Skin of body (tissue), 1 donor: ENCODE measurements at regions not wholly inside any gene's neighbourhood (a gene's known extent, or its start where the extent isn't known, plus 50 kb on each side); places are given as distances from the start of the nearest gene placed in this dataset.
"Not testable (repeated sequence)": the region's sequence is repeated elsewhere in the genome, so short reads cannot be mapped to it uniquely, and the experiment has no call there.

ENCODE experiments used
- DNase-seq: peaks from one replicate; lab custom pipeline; 2025; lab: John Stamatoyannopoulos, UW

DNA sequence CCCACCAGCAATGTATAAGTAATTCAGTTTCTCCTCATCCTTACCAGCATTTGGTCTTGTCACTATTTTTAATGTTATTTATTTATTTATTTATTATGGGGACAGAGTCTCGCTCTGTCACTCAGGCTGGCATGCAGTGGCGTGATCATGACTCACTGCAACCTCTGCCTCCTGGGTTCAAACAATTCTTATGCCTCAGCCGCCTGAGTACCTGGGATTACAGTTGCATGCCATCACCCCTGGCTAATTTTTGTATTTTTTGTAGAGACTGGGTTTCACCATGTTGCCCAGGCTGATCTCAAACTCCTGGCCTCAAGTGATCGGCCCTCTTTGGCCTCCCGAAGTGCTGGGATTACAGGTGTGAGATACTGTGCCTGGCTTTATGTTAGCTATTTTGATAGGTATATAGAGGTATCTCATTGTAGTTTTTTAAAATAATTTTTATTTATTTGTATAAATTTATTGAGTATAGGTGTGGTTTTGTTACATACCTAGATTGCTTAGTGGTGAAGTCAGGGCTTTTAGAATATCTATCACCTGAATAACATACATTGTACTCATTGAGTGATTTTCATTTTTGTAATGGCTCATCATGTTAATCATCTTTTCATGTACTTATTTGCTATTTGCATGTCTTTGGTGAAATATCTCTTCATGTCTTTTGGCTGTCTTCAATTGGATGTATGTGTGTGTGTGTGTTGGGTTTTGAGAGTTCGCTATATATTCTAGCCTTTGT, 53.3 kb downstream of the TANC2 start:
- DNase-seq: no peak

DNA sequence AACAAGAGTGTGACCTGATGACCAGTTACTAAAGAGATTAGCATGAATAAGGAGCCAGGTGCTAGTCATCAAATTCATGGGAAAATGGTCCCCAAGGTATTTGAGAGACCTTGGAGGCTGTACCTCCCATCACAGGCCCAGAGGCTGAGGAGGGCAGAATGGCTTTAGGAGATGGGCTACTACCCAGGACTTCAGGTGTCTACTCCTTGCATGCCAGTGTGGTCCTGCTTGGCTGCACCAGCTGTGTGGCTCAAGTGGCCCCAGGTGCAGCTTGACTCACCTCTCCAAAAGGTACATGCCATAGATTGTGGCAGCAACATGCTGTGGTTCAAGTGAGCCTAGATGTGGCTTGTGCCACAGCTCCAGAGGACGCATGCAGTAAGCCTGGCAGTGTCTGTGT, 56.5 kb downstream of the TANC2 start:
- no peak for DNase-seq

DNA sequence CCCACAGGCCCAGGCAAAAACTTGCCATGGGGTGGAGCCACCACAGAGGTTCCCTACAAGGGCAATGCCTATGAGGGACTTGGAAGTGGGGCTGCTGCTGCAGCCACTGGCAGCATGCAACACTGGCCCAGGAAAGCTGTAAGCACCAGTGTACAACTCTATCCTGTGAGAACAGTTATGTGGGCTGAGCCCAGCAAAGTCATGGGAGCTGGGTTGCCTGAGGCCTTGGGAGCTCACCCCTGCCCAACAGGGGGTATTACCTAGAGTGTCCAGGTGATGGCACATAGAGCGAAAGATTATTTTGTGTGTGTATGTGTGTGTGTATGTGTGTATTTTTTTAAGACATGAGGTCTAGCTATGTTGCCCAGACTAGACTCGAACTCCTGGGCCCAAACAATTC, 57.0 kb downstream of the TANC2 start:
- DNase-seq: no peak

DNA sequence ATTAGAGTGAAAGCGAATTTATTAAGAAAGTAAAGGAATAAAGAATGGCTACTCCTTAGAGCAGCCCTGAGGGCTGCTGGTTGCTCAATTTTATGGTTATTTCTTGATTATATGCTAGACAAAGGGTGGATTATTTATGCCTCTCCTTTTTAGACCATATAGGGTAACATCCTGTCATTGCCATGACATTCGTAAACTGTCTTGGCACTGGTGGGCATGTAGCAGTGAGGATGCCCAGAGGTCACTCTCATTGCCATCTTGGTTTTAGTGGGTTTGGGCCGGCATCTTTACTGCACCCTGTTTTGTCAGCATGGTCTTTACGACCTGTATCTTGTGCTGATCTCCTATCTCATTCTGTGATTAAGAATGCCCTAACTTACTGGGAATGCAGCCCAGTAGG, 58.2 kb downstream of the TANC2 start:
- no peak for DNase-seq

DNA sequence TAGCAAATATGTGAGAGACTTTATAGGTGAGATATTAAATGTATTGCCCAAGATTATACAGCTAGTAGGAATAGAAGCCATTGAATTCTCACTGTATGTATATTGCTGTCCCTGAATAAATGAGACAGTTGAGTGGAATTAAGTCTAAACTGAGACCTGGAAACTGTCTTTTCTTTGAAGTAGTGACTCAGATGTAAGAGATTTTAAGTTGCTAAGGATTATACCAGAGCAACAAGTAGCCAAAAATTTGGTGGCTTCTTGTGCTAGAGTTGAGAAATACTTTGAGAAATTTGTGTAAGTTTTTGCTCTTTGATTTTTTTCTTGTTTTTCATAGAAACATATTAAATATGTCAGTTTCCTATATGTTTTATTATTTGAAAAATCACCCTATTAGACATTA, 58.7 kb downstream of the TANC2 start:
- DNase-seq: no peak

DNA sequence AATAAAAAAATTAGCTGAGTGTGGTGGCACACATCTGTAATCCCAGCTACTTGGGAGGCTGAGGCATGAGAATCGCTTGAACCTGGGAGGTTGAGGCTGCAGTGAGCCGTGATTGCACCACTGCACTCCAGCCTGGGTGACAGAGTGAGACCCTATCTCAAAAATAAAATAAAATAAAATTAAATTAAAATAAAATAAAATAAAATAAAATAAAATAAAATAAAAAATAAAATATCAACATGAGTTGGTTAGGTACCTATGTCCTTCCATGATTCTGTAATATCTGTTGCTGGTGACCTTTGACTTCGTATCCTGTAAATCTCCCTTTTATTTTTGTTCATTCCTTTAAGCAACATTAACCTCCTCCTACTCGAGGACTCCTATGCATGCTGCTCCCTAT, 59.6 kb downstream of the TANC2 start:
- not testable (repeated sequence) for DNase-seq

DNA sequence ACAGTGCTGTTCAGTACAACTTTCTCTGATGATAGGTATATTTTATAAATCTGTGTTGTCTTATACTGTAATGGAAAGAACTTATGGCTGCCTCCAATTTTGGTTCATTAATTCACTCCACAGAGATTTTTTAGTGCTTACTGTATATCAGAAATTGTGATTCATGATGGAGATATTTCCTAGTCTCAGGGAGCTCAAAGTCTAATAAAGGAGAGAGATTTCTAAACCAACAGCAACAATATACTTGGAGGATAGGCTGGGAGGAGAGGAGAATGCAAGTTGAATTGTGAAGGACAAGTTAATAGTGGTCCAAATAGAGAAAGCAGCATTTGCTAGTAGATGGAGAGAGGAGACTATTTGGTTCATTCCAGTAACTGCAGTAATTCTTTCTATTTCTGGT, 63.5 kb downstream of the TANC2 start:
- DNase-seq: no peak

DNA sequence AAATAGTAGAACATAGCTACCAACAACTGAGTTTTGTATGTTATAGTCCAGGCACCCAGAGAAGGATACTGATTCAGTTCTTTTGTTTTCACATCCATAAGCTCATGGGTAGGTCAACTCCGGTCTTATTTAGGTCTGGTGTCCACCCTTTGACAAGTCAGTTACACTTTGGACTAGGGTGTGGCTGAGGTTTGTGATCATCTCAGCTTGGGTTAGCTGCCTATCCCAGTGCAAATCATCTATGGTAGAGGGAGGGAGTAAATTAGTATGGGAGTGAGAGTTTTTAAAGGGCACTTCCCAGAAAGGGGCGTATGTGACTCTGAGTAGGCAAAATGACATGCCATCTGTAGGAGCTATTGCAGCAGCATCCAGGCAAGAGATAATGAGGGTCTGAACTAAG, 66.1 kb downstream of the TANC2 start:
- DNase-seq: no peak

DNA sequence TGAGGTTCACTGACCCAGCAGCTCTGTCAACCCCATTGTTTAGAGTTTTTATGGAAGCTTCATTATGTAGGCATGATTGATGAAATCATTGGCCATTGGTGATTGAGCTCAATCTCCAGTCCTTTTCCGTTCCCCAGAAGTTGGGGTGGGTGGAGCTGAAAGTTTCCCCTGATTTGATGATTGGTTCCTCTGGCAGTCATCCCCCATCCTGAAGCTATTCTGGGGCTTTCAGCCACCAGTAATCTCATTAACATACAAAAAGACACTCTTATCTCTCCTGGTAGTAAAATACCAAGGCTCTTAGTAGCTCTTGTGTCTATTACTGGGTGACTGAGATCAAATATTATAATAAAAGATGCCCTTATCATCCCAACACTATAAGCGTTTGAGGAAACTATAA, 67.1 kb downstream of the TANC2 start:
- no peak for DNase-seq

DNA sequence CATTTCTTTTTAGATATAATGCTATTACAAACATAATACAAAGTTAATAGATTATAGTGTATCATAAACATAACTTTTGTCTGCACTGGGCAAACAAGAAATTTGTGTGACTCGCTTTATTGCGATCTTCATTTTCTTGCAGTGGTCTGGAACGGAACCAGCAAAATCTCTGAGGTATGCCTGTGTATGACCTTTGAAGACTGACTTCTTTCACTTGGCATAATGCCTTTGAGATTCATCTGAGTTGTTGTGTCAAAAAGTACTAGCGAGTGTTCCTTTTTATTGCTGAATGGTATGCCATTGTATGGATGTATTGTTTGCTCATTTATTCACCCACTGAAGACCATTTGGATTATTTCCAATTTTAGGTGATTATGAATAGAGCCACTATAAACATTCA, 69.2 kb downstream of the TANC2 start:
- no peak for DNase-seq

DNA sequence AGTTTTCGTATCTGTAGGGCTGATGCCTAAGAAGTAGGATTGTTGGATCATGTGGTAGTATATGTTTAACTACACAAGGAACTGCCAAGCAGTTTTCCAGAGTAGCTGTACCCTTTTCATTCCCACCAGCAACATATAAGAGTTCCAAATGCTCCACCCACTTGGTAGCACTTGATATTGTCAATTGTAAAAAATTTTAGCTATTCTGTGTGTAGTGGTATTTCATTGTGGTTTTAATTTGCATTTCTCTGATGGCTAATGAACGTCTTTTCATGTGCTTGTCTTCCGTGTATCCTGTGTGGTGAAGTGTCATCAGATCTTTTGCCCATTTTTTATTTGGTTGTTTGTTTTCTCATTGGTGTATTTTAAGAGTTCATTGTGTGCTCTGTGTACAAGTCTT, 69.7 kb downstream of the TANC2 start:
- no peak for DNase-seq

DNA sequence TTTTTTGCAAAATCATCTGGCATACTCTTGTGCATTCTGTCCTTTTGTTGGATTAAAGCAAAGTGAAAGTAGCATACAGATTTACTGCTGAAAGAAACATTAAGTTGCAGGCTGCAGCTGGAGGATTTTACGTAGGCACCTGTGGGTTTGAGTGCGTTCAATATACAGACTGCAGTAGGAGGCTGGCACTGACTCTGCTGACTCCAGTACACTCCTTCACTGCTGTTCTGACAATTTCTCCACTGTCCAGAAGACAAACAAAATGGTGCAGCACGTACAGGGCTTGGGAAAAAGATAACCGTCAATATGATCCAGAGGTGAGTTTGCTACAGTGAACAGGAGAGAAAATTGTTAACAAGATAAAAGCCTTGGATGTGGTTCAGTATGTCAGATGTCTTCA, 73.3 kb downstream of the TANC2 start:
- no peak for DNase-seq

DNA sequence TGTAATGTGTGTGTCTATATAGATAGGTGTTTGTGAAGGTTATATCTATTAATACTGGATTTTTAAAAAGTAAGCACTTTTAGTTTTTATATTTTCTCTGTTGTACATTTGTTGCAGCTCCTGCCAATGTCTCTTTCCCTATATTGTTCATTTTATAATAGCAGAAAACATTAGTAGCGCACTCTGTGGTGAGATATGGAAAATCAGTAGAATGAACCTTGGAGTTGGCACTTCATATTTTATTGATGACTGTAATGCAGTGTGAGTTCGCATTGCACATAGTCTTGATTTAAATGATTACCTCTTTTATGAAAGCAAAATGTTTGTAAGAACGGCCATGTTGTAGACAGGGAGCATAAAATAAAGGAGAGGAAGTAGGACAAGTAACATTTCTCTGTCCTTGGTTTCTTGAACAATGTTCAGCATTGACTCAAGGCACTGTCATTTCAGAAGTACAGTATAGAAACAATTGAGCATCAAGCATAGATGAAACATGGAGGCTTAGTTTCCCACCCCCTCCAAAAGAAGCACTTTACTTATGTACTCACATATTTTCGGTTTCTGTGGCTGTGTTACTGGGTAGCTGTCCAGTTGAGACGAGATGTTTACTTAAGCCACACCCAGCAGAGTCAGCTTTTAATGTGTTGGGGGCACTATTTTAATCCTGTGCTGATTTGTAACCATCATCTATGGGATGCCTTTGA, 74.0 kb downstream of the TANC2 start:
- DNase-seq: no peak

DNA sequence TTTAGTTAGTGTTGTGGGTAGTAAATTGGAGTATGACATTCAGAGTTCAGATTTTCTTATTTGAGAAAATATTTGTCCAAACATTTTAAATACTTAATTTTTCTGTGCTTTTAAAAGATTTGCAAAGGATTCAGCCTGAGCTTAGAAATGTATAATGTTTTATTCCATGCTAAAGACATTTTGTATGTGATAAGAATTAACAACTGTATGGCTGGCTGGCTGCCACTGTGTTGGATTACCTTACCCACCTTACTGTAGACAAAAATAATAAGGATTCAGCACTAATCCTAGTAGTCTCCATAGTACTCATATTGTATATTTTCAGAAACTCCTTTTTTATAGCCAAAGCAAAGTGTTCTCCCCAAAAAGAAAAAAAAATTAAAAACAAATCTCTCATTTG, 74.8 kb downstream of the TANC2 start:
- DNase-seq: no peak

DNA sequence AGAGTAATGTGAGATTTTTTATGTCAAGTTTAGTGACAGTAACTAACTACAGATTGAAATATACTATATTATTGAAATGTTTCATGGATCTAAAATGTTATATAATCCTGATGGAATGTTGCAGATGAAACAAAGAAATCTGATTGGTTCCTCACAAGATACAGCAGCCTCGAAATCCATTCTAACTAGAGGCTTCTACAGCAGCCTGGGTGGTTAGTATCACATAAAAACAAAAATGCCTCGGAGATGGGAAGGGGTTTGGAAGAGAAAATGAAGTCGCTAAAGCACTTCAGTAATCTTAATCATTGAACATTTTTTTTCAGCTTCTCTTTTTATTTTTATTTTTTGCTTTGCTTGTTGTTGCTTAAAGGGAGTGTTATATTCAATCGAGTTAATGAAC, 75.2 kb downstream of the TANC2 start:
- no peak for DNase-seq

DNA sequence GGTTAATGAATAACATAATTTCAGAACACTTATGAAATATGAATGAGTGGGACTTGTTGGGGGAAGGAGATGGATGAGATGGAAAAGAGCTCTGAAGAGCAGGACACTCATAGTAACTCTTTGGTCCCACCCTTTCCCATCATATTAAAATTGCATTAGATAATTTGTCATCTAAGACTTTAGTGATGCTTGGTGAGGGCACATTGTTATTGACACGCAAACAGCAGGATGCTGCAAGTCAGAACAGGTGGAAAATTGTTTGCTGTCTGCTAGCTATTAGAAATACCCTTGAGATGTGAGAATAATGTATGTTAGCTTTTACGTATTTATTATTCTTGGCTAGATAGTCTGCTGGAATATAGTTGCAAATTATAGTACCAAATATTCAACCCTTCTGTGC, 75.7 kb downstream of the TANC2 start:
- DNase-seq: no peak

DNA sequence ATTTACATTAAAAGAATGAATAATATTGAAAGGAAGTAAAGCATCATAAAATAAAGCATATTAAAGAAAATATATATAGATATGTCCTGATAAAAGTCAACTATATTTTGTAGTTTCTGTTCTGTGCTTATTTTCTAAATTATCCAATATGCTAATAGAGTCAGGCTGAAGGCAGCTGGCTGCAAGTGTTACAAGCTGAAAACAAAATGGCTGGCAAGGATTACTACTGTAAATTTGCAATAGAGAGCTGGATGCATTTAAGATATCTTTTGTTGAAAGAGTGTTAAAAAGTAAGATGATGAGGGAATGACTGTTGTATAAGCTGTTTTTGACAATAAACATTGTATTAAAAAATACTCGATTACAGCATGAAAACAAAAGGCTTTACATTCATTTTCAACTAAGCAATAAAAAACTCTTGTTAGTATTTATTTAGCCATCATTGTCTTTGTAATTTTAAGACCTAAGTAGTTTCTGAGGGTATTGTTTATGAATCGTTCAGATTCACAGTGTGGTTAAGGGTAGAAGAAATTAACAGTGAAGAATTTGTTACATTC, 76.3 kb downstream of the TANC2 start:
- no peak for DNase-seq

DNA sequence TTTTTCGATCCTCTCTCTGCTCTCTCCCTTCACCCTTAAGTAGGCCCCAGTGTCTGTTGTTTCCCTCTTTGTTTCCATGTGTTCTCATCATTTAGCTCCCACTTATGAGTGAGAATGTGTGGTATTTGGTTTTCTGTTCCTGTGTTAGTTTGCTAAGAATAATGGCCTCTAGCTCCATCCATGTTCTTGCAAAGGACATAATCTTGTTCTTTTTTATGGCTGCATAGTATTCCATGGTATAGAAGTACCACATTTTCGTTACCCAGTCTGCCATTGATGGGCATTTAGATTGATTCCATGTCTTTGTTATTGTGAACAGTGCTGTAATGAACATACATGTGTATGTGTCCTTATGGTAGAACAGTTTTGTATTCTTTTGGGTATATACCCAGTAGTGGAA, 91.5 kb downstream of the TANC2 start:
- not testable (repeated sequence) for DNase-seq

DNA sequence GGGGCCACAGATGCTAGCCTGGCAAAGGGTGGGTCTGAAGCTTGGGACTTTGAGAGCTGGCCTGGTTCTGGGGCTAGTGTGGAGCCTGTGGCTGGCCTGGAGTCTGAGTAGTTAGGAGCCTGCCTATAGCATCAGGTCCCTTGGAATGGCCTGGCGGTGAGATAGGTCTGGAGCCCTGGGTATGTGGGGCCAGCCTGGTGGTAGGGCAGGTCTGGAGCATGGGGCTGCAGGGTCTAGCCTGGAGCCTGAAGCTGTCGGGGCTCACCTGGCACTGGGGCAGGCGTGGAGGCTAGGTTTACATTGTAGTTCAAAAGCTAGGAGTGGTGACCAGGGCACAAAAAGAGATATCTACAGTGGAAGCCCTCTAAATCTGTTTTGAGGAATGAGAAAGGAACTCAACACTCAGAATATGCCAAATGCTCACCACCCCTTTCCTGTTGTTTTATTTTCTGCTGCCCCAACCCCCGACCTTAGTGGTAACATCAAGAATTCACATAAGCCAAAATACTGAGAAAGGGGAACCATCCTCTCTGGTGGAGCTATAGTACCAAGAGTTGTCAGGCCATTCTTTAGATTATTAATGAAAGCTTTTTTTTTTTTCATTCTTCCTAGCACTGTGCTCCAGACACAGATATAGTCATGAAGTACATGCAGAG, 100.3 kb downstream of the TANC2 start:
- no peak for DNase-seq

DNA sequence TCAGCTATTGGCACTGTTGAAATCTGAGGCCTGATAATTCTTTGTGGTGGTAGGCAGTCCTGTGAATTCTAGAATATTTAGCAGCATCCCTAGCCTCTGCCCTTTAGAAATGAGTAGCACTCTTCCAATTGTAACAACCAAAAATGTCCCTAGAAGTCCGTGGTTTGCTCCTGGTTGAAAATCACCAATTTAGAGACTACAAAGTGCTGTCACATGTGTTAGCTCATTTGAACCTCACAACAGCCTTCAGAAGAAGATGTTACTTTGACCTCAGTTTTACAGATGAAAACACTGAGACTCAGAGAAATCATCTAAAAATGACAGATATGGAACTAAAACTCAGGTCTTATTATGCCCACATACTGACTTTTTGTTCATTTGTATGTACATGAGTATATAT, 103.2 kb downstream of the TANC2 start:
- no peak for DNase-seq

DNA sequence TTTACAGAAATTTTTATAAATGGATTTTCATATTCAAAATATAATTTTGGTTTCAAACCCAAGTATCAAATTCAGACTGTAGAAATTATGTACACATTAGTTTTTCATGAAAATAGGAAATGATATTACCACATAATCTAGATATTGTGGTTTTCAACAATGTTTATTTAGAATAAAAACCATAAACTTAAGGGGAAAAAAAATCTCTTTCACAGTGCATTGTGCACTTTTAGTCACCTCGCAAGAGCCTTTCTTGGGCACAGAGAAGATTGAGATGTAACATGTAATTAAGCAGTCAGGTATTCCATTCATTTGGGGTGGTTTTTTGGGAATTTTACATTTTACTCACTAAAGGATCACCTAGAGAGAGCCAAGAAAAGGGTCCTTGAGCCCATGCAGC, 104.0 kb downstream of the TANC2 start:
- DNase-seq: no peak

DNA sequence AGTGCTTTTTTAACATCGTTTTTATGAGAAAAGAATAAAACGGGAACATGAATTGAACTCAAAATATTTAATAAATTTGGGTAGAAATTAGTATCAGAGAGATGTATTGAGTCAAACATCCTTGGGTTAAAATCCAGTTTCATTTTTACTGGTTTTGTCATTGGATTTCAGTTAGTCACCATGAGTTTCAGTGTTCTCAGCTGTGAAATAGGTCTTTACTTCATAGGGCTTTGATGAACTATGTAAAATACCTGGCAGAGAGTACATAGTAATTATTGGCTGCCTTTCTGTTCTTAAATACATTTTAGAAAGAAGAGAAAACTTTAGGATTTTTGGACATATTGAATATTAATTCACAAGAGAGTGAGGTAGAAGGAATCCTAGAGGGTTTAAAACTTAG, 105.8 kb downstream of the TANC2 start:
- DNase-seq: no peak

DNA sequence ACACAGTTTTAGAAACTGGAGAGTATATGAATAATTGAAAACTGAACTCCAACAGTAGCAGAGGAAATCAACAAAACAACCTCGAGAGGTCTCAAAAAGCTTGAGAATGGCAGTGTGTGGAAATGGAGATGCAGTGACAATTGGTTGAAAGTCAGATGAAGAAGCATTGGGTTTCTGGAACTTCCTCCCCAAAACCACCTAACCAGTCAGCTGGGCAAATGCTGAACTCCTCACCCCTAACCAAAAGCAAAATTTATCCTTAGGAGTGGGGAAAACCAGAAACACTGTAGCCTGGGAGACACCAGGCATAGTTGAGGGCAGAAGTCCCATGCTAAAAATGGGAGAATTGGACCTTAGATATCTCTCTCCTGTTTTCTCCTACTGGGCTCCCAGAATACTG, 109.9 kb downstream of the TANC2 start:
- DNase-seq: no peak
